Fibroblast of skin of abdomen (primary cell): ENCODE measurements at regions not wholly inside any gene's neighbourhood (a gene's known extent, or its start where the extent isn't known, plus 50 kb on each side); places are given as distances from the start of the nearest gene placed in this dataset.

ENCODE experiments used
- DNase-seq: peaks from one replicate; pipeline ENCODE4 v3.0.0-alpha.2; 2013

DNA sequence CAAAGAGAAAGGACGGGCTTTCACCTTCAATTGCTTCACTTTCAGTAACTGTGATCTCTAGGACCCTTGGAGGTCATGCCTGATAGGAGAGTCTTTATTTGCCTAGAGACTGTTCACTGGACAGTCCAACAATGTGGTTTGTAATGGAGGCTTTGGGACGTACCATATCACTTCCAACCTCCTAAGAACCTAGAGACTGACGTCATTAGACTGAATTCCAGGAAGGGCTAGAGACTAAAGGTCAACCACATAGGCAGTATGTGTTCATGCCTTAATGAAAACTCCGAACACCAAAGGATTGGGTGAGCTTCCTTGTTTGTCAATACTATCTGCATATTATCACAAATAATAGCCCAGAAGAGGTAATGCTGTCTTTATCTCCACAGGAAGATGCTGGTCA, 53.7 kb upstream of the CNTN5 start:
- DNase-seq: no peak
